ENCODE measurements at regions not wholly inside any gene's neighbourhood (a gene's known extent, or its start where the extent isn't known, plus 50 kb on each side); places are given as distances from the start of the nearest gene placed in this dataset.

- Histone ChIP-seq H3K9ac (replicated peaks in 1 of 4; ENCODE audit: extremely low read depth in 1 of 4, low read depth in 3 of 4, low read length in 3 of 4) (no peak overlapping the region), H3K27ac (ENCODE audit: low read depth, low read length) (no peak overlapping the region), H4K5ac (ENCODE audit: insufficient read length, low read depth, low read length) (no peak overlapping the region), H3K56ac (replicated peaks; ENCODE audit: insufficient read length, low read depth, low read length) (no peak overlapping the region), H2BK5ac (ENCODE audit: low read depth, low read length) (no peak overlapping the region), H3K23me2 (ENCODE audit: low read depth, low read length) (no peaks in the 10 kb centered on the region), H4K91ac (replicated peaks; ENCODE audit: insufficient read length, low read length) (no peak overlapping the region), H2AK5ac (ENCODE audit: low read depth, low read length) (no peak overlapping the region), H3K18ac (ENCODE audit: extremely low read depth, low read length) (no peak overlapping the region), H3K79me1 (ENCODE audit: low read depth, low read length) (no peaks in the 10 kb centered on the region), H3K4me1 (replicated peaks in 1 of 4; ENCODE audit: control insufficient read depth in 3 of 4, insufficient read depth in 4 of 4, low read length in 3 of 4) (peaks cover 0 to 6% (median 0%) of the 10 kb centered on the region in 4 experiments; a peak in 3 of 7 replicates), H3K4ac (replicated peaks; ENCODE audit: insufficient read length, low read depth, low read length) (no peak overlapping the region), H2AFZ (ENCODE audit: low read length) (no peak overlapping the region), H2BK15ac (ENCODE audit: low read length) (no peak overlapping the region), H3K9me3 (ENCODE audit: insufficient read depth in 2 of 2, low read depth in 1 of 2, low read length in 1 of 2) (no peaks in the 10 kb centered on the region), H2BK20ac (ENCODE audit: low read length) (no peak overlapping the region), H3K36me3 (ENCODE audit: control insufficient read depth in 2 of 4, insufficient read depth in 4 of 4, low read length in 3 of 4) (no peaks in the 10 kb centered on the region), H3K23ac (ENCODE audit: insufficient read length) (no peak overlapping the region), H2BK12ac (ENCODE audit: low read depth, low read length) (no peak overlapping the region), H3K79me2 (ENCODE audit: control insufficient read depth in 1 of 2, insufficient read depth in 2 of 2, low read length in 2 of 2) (no peaks in the 10 kb centered on the region), H2BK120ac (replicated peaks; ENCODE audit: low read depth, low read length) (no peak overlapping the region), H3K4me2 (ENCODE audit: insufficient read depth in 1 of 2, low read depth in 2 of 2, low read length in 2 of 2) (no peak overlapping the region), H3K14ac (ENCODE audit: insufficient read length) (no peak overlapping the region), H4K20me1 (replicated peaks in 1 of 2; ENCODE audit: control insufficient read depth in 1 of 2, insufficient read depth in 2 of 2, low read length in 2 of 2) (no peaks in the 10 kb centered on the region), H3K27me3 (replicated peaks in 1 of 4; ENCODE audit: control insufficient read depth in 3 of 4, extremely low read depth in 1 of 4, insufficient read depth in 3 of 4, low read length in 3 of 4) (no peaks in the 10 kb centered on the region), H3K4me3 (ENCODE audit: extremely low read depth in 1 of 4, insufficient read depth in 2 of 4, low read depth in 3 of 4, low read length in 4 of 4) (no peak overlapping the region), H4K8ac (ENCODE audit: extremely low read depth, insufficient read depth, low read length) (no peak overlapping the region)
- DNase-seq (ENCODE audit: low read depth in 1 of 2, low spot score in 2 of 2), result no peak
- no peak for FAIRE-seq
- CTCF ChIA-PET (ENCODE audit: partially characterized antibody), result no interaction called here
- POLR2A ChIA-PET (ENCODE audit: partially characterized antibody), result no interaction called here
- 70% methylated on average over 5 of the region's 5 CpGs; no CpG with 5 or more reads in 1 of the 2 experiments for WGBS, 2 experiments (ENCODE audit: extremely low coverage in 1 of 2, insufficient coverage in 1 of 2, insufficient read length in 1 of 2, insufficient replicate concordance in 2 of 2, low coverage in 1 of 2, low lambda C conversion rate in 2 of 2, missing lambda C conversion rate in 1 of 2)
- TF ChIP-seq USF2 (IDR thresholded peaks at IDR 0.05; ENCODE audit: low read length) (no peak), CTBP2 (IDR thresholded peaks at IDR 0.05; ENCODE audit: borderline replicate concordance, insufficient read depth, insufficient read length, low read length) (no peak), CEBPB (IDR thresholded peaks at IDR 0.05; ENCODE audit: low read depth, low read length) (no peak), KDM5A (IDR thresholded peaks at IDR 0.05; ENCODE audit: low read length) (no peak), CHD1 (IDR thresholded peaks at IDR 0.05; ENCODE audit: low read depth, low read length) (no peak), CBX5 (IDR thresholded peaks at IDR 0.05; ENCODE audit: low read depth, low read length) (no peak), SP2 (IDR thresholded peaks at IDR 0.05; ENCODE audit: low read length) (no peak)
Observed at GRCh38 chr2:59076079-59076619, 835.0 kb upstream of the FANCL start.
